WTC11 (cell line): ENCODE measurements at regions not wholly inside any gene's neighbourhood (a gene's known extent, or its start where the extent isn't known, plus 50 kb on each side); places are given as distances from the start of the nearest gene placed in this dataset.

Experiments
- ATAC-seq: fragments of 200-7000 bp; cut with Tn5 transposase; 2 replicates; pipeline ENCODE4 v1.10.0; 2021; ENCODE audit warnings: mild to moderate bottlenecking, moderate library complexity
- CTCF ChIA-PET: fragments of 300-600 bp; sonication (Branson Sonifier 250); formaldehyde crosslinking; loops from one replicate; lab custom pipeline; 2021; ENCODE audit warnings: antibody characterized with exemption; lab: Charles Lee
- POLR2A ChIA-PET: fragments of 350-600 bp; sonication (Branson Sonifier 250); formaldehyde crosslinking; loops from one replicate; lab custom pipeline; 2021; ENCODE audit warnings: antibody characterized with exemption; lab: Charles Lee
- DNase-seq: peaks from one replicate; pipeline ENCODE4 v3.0.0; 2021; ENCODE audit warnings: low spot score
- H3K27ac Mint-ChIP-seq: 2 replicates; pipeline ENCODE4 v1.8.0; 2021; ENCODE audit warnings: mixed read lengths
- H3K27me3 Mint-ChIP-seq: 2 replicates; pipeline ENCODE4 v1.8.0; 2021; ENCODE audit warnings: low read depth, mild to moderate bottlenecking, moderate library complexity, mixed read lengths
- H3K36me3 Mint-ChIP-seq: 2 replicates; pipeline ENCODE4 v1.8.0; 2021; ENCODE audit warnings: mixed read lengths
- H3K4me1 Mint-ChIP-seq: 2 replicates; pipeline ENCODE4 v1.8.0; 2022; ENCODE audit warnings: mixed read lengths
- H3K4me3 Mint-ChIP-seq: 2 replicates; pipeline ENCODE4 v1.8.0; 2021; ENCODE audit warnings: mild to moderate bottlenecking, moderate library complexity, mixed read lengths
- H3K9me3 Mint-ChIP-seq: 2 replicates; pipeline ENCODE4 v1.8.0; 2021; ENCODE audit warnings: mixed read lengths
- CREM ChIP-seq: sonication (generic); formaldehyde crosslinking; IDR thresholded peaks from 2 replicates; pipeline ENCODE4 v1.8.1; 2022; ENCODE audit warnings: mild to moderate bottlenecking, missing genetic modification reagents, moderate library complexity
- CTCF ChIP-seq: fragments of 200-600 bp; IDR thresholded peaks from 2 replicates; pipeline ENCODE4 v1.8.0; 2022; ENCODE audit warnings: antibody characterized with exemption
- ETV6 ChIP-seq: sonication (generic); formaldehyde crosslinking; IDR thresholded peaks from 2 replicates; pipeline ENCODE4 v1.8.1; 2022; ENCODE audit warnings: mild to moderate bottlenecking, missing genetic modification reagents
- GTF2I ChIP-seq: fragments of 250-450 bp; sonication (Bioruptor Pico); conservative IDR thresholded peaks from 2 replicates; pipeline ENCODE4 v1.4.0; 2021; ENCODE audit warnings: mild to moderate bottlenecking
- IRF2 ChIP-seq: sonication (generic); formaldehyde crosslinking; IDR thresholded peaks from 2 replicates; pipeline ENCODE4 v1.8.0; 2022; ENCODE audit warnings: low read depth, missing genetic modification reagents, borderline replicate concordance
- NFATC4 ChIP-seq: fragments of 250-450 bp; sonication (Bioruptor Pico); IDR thresholded peaks from 2 replicates; pipeline ENCODE4 v1.9.0; 2021; ENCODE audit warnings: mild to moderate bottlenecking
- NFE2L1 ChIP-seq: sonication (generic); formaldehyde crosslinking; IDR thresholded peaks from 2 replicates; pipeline ENCODE4 v1.8.1; 2023; ENCODE audit warnings: missing genetic modification reagents
- NR1H2 ChIP-seq: sonication (generic); formaldehyde crosslinking; IDR thresholded peaks from 2 replicates; pipeline ENCODE4 v1.9.0; 2021; ENCODE audit warnings: mild to moderate bottlenecking, moderate library complexity, missing genetic modification reagents
- PRRX2 ChIP-seq: fragments of 250-450 bp; sonication (Bioruptor Pico); IDR thresholded peaks from 2 replicates; pipeline ENCODE4 v1.8.0; 2021; ENCODE audit warnings: mild to moderate bottlenecking
- SP1 ChIP-seq: sonication (generic); formaldehyde crosslinking; conservative IDR thresholded peaks from 2 replicates; pipeline ENCODE4 v1.8.1; 2022; ENCODE audit warnings: missing genetic modification reagents
- TCF7 ChIP-seq: sonication (generic); formaldehyde crosslinking; IDR thresholded peaks from 2 replicates; pipeline ENCODE4 v1.8.0; 2022; ENCODE audit warnings: mild to moderate bottlenecking, low read depth, missing genetic modification reagents, moderate library complexity
- USF2 ChIP-seq: sonication (generic); formaldehyde crosslinking; IDR thresholded peaks from 2 replicates; pipeline ENCODE4 v1.8.1; 2023; ENCODE audit warnings: mild to moderate bottlenecking, missing genetic modification reagents, moderate library complexity
- ZBTB21 ChIP-seq: sonication (generic); formaldehyde crosslinking; IDR thresholded peaks from 2 replicates; pipeline ENCODE4 v1.8.1; 2023; ENCODE audit warnings: mild to moderate bottlenecking, missing genetic modification reagents, borderline replicate concordance
- ZBTB43 ChIP-seq: sonication (generic); formaldehyde crosslinking; IDR thresholded peaks from 2 replicates; pipeline ENCODE4 v1.8.1; 2023; ENCODE audit warnings: mild to moderate bottlenecking, missing genetic modification reagents
- ZNF396 ChIP-seq: fragments of 250-450 bp; sonication (Bioruptor Pico); IDR thresholded peaks from 2 replicates; pipeline ENCODE4 v1.8.0; 2021; ENCODE audit warnings: mild to moderate bottlenecking, moderate library complexity, borderline replicate concordance
- ZNF416 ChIP-seq: fragments of 250-450 bp; sonication (Bioruptor Pico); IDR thresholded peaks from 2 replicates; pipeline ENCODE4 v1.9.0; 2021; ENCODE audit warnings: mild to moderate bottlenecking, inconsistent platforms
- ZNF532 ChIP-seq: fragments of 250-450 bp; sonication (Bioruptor Pico); IDR thresholded peaks from 2 replicates; pipeline ENCODE4 v1.9.0; 2021; ENCODE audit warnings: mild to moderate bottlenecking, borderline replicate concordance
- TF ChIP-seq, protein P1 (sequence below): sonication (generic); formaldehyde crosslinking; IDR thresholded peaks from 2 replicates; pipeline ENCODE4 v1.8.1; 2022; ENCODE audit warnings: low read depth, mild to moderate bottlenecking, moderate library complexity, missing genetic modification reagents, borderline replicate concordance
- TF ChIP-seq, protein P2 (sequence below): sonication (generic); formaldehyde crosslinking; IDR thresholded peaks from 2 replicates; pipeline ENCODE4 v1.8.0; 2022; ENCODE audit warnings: mild to moderate bottlenecking, missing genetic modification reagents

GRCh38 chr2:114330594-114330993 is 111.8 kb upstream of the DPP10 start:
- no peaks in the 10 kb centered on the region for H3K4me1 Mint-ChIP-seq
- peaks cover 33% of the 10 kb centered on the region for H3K9me3 Mint-ChIP-seq
- ChIA-PET POLR2A (no interaction called here), CTCF (no interaction called here)
- H3K36me3 Mint-ChIP-seq, result peaks cover 22% of the 10 kb centered on the region
- no peak for DNase-seq
- H3K4me3 Mint-ChIP-seq, result no peak overlapping the region
- no peak overlapping the region for H3K27ac Mint-ChIP-seq
- H3K27me3 Mint-ChIP-seq, result peaks cover 4% of the 10 kb centered on the region; the same call in 1 of the 2 replicates
- TF ChIP-seq ZBTB43 (CRISPR knock-in tag) (no peak), USF2 (CRISPR knock-in tag) (no peak), NFATC4 (CRISPR knock-in tag) (no peak), NR1H2 (CRISPR knock-in tag) (no peak), PRRX2 (CRISPR knock-in tag) (no peak), TCF7 (no peak), SP1 (CRISPR knock-in tag) (no peak), ZNF532 (no peak), NFE2L1 (no peak), ZNF416 (CRISPR knock-in tag) (no peak), IRF2 (no peak), ETV6 (CRISPR knock-in tag) (no peak), ZBTB21 (no peak), CREM (CRISPR knock-in tag) (no peak), GTF2I (CRISPR knock-in tag) (no peak), CTCF (no peak), ZNF396 (CRISPR knock-in tag) (no peak)
- TF ChIP-seq, protein P1, sequence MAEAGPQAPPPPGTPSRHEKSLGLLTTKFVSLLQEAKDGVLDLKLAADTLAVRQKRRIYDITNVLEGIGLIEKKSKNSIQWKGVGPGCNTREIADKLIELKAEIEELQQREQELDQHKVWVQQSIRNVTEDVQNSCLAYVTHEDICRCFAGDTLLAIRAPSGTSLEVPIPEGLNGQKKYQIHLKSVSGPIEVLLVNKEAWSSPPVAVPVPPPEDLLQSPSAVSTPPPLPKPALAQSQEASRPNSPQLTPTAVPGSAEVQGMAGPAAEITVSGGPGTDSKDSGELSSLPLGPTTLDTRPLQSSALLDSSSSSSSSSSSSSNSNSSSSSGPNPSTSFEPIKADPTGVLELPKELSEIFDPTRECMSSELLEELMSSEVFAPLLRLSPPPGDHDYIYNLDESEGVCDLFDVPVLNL (CRISPR knock-in tag), result no peak
- TF ChIP-seq, protein P2, sequence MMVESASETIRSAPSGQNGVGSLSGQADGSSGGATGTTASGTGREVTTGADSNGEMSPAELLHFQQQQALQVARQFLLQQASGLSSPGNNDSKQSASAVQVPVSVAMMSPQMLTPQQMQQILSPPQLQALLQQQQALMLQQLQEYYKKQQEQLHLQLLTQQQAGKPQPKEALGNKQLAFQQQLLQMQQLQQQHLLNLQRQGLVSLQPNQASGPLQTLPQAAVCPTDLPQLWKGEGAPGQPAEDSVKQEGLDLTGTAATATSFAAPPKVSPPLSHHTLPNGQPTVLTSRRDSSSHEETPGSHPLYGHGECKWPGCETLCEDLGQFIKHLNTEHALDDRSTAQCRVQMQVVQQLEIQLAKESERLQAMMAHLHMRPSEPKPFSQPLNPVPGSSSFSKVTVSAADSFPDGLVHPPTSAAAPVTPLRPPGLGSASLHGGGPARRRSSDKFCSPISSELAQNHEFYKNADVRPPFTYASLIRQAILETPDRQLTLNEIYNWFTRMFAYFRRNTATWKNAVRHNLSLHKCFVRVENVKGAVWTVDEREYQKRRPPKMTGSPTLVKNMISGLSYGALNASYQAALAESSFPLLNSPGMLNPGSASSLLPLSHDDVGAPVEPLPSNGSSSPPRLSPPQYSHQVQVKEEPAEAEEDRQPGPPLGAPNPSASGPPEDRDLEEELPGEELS (CRISPR knock-in tag), result no peak
- no peak for ATAC-seq
